ENCODE measurements at regions not wholly inside any gene's neighbourhood (a gene's known extent, or its start where the extent isn't known, plus 50 kb on each side); places are given as distances from the start of the nearest gene placed in this dataset.

- TF ChIP-seq CBX8 (IDR thresholded peaks at IDR 0.05) (no peak), RCOR1 (IDR thresholded peaks at IDR 0.05; ENCODE audit: low read depth, low read length) (no peak), HOXB5 (CRISPR knock-in tag; IDR thresholded peaks at IDR 0.05) (no peak), POLR2A (IDR thresholded peaks at IDR 0.05; ENCODE audit: low read length) (no peak), FOXS1 (CRISPR knock-in tag; IDR thresholded peaks at IDR 0.05) (no peak), CEBPB (IDR thresholded peaks at IDR 0.05) (no peak), RFX5 (IDR thresholded peaks at IDR 0.05) (no peak), HOXA7 (CRISPR knock-in tag; IDR thresholded peaks at IDR 0.05) (no peak), CHD4 (IDR thresholded peaks at IDR 0.05; ENCODE audit: borderline replicate concordance) (no peak), JUN (IDR thresholded peaks at IDR 0.05) (no peak)
- TF ChIP-seq, protein P1, sequence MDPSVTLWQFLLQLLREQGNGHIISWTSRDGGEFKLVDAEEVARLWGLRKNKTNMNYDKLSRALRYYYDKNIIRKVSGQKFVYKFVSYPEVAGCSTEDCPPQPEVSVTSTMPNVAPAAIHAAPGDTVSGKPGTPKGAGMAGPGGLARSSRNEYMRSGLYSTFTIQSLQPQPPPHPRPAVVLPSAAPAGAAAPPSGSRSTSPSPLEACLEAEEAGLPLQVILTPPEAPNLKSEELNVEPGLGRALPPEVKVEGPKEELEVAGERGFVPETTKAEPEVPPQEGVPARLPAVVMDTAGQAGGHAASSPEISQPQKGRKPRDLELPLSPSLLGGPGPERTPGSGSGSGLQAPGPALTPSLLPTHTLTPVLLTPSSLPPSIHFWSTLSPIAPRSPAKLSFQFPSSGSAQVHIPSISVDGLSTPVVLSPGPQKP (IDR thresholded peaks at IDR 0.05; ENCODE audit: low read depth, low read length) = no peak
- DNase-seq (ENCODE audit: low read depth in 1 of 2, low spot score in 1 of 2) (no peak), FAIRE-seq (no peak), ATAC-seq (no peak)
- 0% methylated on average over 3 of the region's 3 CpGs for WGBS (ENCODE audit: missing lambda C conversion rate)
- Histone ChIP-seq H3K4me3 (no peak overlapping the region), H3K27ac (no peak overlapping the region), H3K4me2 (no peak overlapping the region), H3K9me3 (no peaks in the 10 kb centered on the region), H3K4me1 (no peaks in the 10 kb centered on the region)
- ChIA-PET CTCF (interaction anchor here (1.1 kb wide), 1 partner anchor 10 kb away, joined by 3 read pairs; no protein-coding TSS in a partner anchor), POLR2A (no interaction called here)
These were observed 60.4 kb upstream of the ATP2B2 start for GRCh38 chr3:10565814-10566213.

DNA sequence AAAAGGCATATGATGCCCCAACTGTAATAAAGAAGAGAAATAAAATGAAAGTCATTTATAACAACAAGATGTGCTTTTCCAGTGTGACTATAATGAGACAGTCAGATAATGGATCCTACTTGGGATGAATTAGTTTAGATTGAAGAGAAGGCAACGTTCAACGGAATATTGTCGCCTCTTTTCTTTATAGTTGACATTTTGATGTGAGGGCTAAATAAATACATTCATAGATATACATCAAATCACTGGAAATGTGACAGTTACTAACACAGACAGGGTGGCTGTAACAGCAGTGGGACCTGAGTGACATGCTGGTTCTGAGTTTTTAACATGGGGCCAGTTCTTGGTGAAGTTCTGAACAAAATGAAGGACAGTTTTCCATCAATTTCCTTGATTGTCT lies 61.1 kb upstream of the ATP2B2 start:
- Histone ChIP-seq H3K9me3 (no peaks in the 10 kb centered on the region), H3K27ac (no peak overlapping the region), H3K4me3 (no peak overlapping the region), H3K4me2 (no peak overlapping the region), H3K4me1 (no peaks in the 10 kb centered on the region)
- ATAC-seq (no peak), DNase-seq (ENCODE audit: low read depth in 1 of 2, low spot score in 1 of 2) (no peak), FAIRE-seq (no peak)
- ChIA-PET CTCF (interaction anchor here (1.1 to 1.2 kb wide), 2 partner anchors 9 to 172 kb away, joined by 3 read pairs; no protein-coding TSS in a partner anchor), POLR2A (no interaction called here)
- WGBS (ENCODE audit: missing lambda C conversion rate) = 0% methylated on average over 3 of the region's 3 CpGs
- TF ChIP-seq KDM1A (IDR thresholded peaks at IDR 0.05; ENCODE audit: low read depth) (no peak), TFCP2L1 (CRISPR knock-in tag; IDR thresholded peaks at IDR 0.05) (no peak), RFX5 (IDR thresholded peaks at IDR 0.05) (no peak)

DNA sequence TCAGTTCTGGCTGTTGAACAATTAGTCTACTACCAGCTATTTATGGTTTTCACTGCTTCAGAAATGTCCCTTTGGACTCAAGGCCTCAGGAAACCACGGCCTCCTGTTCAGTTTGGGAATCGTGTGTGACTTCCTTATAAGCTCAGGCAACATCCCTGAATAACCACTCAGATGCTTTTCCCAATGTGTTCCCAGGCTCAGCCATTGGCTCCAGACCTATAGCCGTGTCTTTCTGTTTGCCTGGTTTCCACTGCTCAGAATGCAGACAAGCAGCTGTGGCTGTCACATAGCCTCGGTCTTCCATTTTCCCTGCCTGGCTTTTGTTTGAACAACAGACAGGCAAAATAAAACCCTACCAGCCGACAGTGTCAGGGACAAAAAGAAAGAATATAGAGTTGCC lies 63.2 kb upstream of the ATP2B2 start:
- H3K9me3 ChIP-seq = 0 out of 3 replicates have a peak, but pooled peaks cover 3% of the 10 kb centered on the region
- no peak for FAIRE-seq
- ChIA-PET POLR2A (no interaction called here), CTCF (interaction anchor here (0.6 to 1.2 kb wide), 4 partner anchors 11 to 170 kb away, joined by 3 to 5 read pairs (median 3); no protein-coding TSS in a partner anchor)
- H3K27ac ChIP-seq = no peak overlapping the region
- no peak for DNase-seq (ENCODE audit: low read depth in 1 of 2, low spot score in 1 of 2)
- ATAC-seq = no peak; a peak in 1 of 6 replicates
- WGBS (ENCODE audit: missing lambda C conversion rate) = 7% methylated on average over 5 of the region's 5 CpGs
- H3K4me2 ChIP-seq = no peak overlapping the region
- no peak for TF ChIP-seq EHF (CRISPR knock-in tag; IDR thresholded peaks at IDR 0.05)
- TF ChIP-seq CHD4 (IDR thresholded peaks at IDR 0.05; ENCODE audit: borderline replicate concordance) = no peak
- TF ChIP-seq ESRRA (IDR thresholded peaks at IDR 0.05; ENCODE audit: borderline replicate concordance, low read length) = no peak
- TF ChIP-seq NFE2L2 (conservative IDR thresholded peaks at IDR 0.05; ENCODE audit: low read length) = no peak
- TF ChIP-seq KDM5A (IDR thresholded peaks at IDR 0.05) = no peak
- no peak for TF ChIP-seq HOXB5 (CRISPR knock-in tag; IDR thresholded peaks at IDR 0.05)
- no peak for TF ChIP-seq RNF2 (IDR thresholded peaks at IDR 0.05; ENCODE audit: borderline replicate concordance, low read depth)
- TF ChIP-seq POLR2AphosphoS2 (conservative IDR thresholded peaks at IDR 0.05; ENCODE audit: low read length) = no peak
- TF ChIP-seq MYC (IDR thresholded peaks at IDR 0.05; ENCODE audit: borderline replicate concordance, low read length) = no peak
- no peak for TF ChIP-seq NR3C1 (IDR thresholded peaks at IDR 0.05)
- TF ChIP-seq, protein P2, sequence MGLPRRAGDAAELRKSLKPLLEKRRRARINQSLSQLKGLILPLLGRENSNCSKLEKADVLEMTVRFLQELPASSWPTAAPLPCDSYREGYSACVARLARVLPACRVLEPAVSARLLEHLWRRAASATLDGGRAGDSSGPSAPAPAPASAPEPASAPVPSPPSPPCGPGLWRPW (IDR thresholded peaks at IDR 0.05) = no peak
- no peak for TF ChIP-seq ZC3H11A (IDR thresholded peaks at IDR 0.05)
- no peak for TF ChIP-seq RARB (CRISPR knock-in tag; IDR thresholded peaks at IDR 0.05)
- TF ChIP-seq HDAC2 (IDR thresholded peaks at IDR 0.05) = no peak
- no peak for TF ChIP-seq JUNB (IDR thresholded peaks at IDR 0.05)
- TF ChIP-seq EHMT2 (IDR thresholded peaks at IDR 0.05; ENCODE audit: low read depth) = no peak
- TF ChIP-seq HOXB13 (CRISPR knock-in tag; IDR thresholded peaks at IDR 0.05; ENCODE audit: low read depth) = no peak
- no peak for TF ChIP-seq GATA3 (IDR thresholded peaks at IDR 0.05; ENCODE audit: borderline replicate concordance)
- TF ChIP-seq, protein P3, sequence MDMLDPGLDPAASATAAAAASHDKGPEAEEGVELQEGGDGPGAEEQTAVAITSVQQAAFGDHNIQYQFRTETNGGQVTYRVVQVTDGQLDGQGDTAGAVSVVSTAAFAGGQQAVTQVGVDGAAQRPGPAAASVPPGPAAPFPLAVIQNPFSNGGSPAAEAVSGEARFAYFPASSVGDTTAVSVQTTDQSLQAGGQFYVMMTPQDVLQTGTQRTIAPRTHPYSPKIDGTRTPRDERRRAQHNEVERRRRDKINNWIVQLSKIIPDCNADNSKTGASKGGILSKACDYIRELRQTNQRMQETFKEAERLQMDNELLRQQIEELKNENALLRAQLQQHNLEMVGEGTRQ (IDR thresholded peaks at IDR 0.05) = no peak
- no peak overlapping the region for H3K4me3 ChIP-seq
- H3K4me1 ChIP-seq = no peaks in the 10 kb centered on the region
